WI38 (cell line): ENCODE measurements at regions not wholly inside any gene's neighbourhood (a gene's known extent, or its start where the extent isn't known, plus 50 kb on each side); places are given as distances from the start of the nearest gene placed in this dataset.

ENCODE experiments used
- H3K4me3 ChIP-seq: 2 replicates; pipeline ENCODE4 v1.5.1; 2011; ENCODE audit warnings: low read depth, mild to moderate bottlenecking, control low read depth, low read length
- TF ChIP-seq, protein P1 (sequence below): IDR thresholded peaks from 2 replicates; pipeline ENCODE4 v1.5.1; 2012; ENCODE audit warnings: low read depth, mild to moderate bottlenecking, control low read depth, low read length

GRCh38 chr6:1257778-1258177, 54.1 kb upstream of the FOXQ1 start:
- H3K4me3 ChIP-seq, result no peak overlapping the region
- TF ChIP-seq, protein P1, sequence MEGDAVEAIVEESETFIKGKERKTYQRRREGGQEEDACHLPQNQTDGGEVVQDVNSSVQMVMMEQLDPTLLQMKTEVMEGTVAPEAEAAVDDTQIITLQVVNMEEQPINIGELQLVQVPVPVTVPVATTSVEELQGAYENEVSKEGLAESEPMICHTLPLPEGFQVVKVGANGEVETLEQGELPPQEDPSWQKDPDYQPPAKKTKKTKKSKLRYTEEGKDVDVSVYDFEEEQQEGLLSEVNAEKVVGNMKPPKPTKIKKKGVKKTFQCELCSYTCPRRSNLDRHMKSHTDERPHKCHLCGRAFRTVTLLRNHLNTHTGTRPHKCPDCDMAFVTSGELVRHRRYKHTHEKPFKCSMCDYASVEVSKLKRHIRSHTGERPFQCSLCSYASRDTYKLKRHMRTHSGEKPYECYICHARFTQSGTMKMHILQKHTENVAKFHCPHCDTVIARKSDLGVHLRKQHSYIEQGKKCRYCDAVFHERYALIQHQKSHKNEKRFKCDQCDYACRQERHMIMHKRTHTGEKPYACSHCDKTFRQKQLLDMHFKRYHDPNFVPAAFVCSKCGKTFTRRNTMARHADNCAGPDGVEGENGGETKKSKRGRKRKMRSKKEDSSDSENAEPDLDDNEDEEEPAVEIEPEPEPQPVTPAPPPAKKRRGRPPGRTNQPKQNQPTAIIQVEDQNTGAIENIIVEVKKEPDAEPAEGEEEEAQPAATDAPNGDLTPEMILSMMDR, result no peak

GRCh38 chr6:1256435-1257008, 55.4 kb upstream of the FOXQ1 start:
- TF ChIP-seq, protein P1, result no peak
- no peak overlapping the region for H3K4me3 ChIP-seq

- TF ChIP-seq, protein P1, result no peak
- no peak overlapping the region for H3K4me3 ChIP-seq
Measured at GRCh38 chr6:1255636-1256365, 56.1 kb upstream of the FOXQ1 start.

DNA sequence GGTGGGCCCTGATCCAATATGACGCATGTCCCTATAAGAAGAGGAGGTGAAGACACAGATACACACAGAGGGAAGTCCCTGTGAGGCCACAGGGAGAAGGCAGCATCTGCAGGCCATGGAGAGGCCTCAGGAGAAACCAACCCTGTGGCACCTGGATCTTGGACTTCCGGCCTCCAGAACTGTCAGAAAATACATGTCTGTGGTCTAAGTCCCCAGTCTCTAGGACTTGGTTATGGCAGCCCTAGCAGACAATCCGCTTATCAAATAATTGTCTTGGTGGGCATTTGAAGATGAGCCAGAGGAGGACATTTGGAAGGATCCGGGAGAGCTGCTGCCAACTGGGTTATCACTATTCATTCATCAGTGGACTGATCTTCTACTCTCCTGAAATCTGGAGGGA, 57.6 kb upstream of the FOXQ1 start:
- H3K4me3 ChIP-seq, result no peak overlapping the region
- TF ChIP-seq, protein P1, result no peak

DNA sequence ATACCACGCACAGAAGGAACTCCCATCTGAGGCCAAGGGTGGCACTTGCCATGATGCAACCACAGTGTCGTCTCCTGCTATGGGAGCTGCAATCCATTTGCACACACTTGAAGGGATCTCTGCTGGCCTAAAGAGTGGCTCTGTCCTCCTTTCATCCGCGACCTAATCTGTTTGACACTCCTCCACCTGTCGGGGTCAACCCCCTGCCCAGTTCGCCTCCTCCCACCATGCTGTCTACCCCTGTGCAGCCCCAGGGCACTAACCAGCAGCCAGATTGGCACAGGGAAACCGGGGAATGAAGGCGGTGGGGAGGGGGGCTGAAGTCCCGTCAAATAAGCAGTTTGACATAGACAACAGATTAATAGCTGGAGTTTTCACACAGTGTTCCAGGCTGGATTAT, 58.1 kb upstream of the FOXQ1 start:
- no peak overlapping the region for H3K4me3 ChIP-seq
- TF ChIP-seq, protein P1, result no peak

- no peak overlapping the region for H3K4me3 ChIP-seq
- TF ChIP-seq, protein P1, result no peak
Measured at GRCh38 chr6:1251198-1252155, 60.4 kb upstream of the FOXQ1 start.
